NT2/D1 (cell line): ENCODE measurements at regions not wholly inside any gene's neighbourhood (a gene's known extent, or its start where the extent isn't known, plus 50 kb on each side); places are given as distances from the start of the nearest gene placed in this dataset.

Experiments used
- DNase-seq: peaks from one replicate; pipeline ENCODE4 v3.0.0-alpha.2; 2011; ENCODE audit warnings: low read depth, low spot score
- H3K27me3 ChIP-seq: 2 replicates; pipeline ENCODE4 v1.6.0; 2011; ENCODE audit warnings: mild to moderate bottlenecking; ENCODE audit not compliant: insufficient read length, insufficient read depth
- H3K36me3 ChIP-seq: 2 replicates; pipeline ENCODE4 v1.6.1; 2011; ENCODE audit warnings: mild to moderate bottlenecking, low read length, mixed read lengths; ENCODE audit not compliant: insufficient read depth, insufficient read length
- H3K4me1 ChIP-seq: 2 replicates; pipeline ENCODE4 v1.5.1; 2011; ENCODE audit not compliant: insufficient read depth, insufficient read length
- H3K4me3 ChIP-seq: 2 replicates; pipeline ENCODE4 v1.5.1; 2011; ENCODE audit warnings: low read depth; ENCODE audit not compliant: insufficient read length
- H3K9ac ChIP-seq: 2 replicates; pipeline ENCODE4 v1.6.0; 2011; ENCODE audit warnings: low read depth; ENCODE audit not compliant: insufficient read length
- H3K9me3 ChIP-seq: 2 replicates; pipeline ENCODE4 v1.5.1; 2011; ENCODE audit warnings: mild to moderate bottlenecking, low read length; ENCODE audit not compliant: insufficient read depth
- SUZ12 ChIP-seq: IDR thresholded peaks from 2 replicates; pipeline ENCODE4 v1.6.1; 2011; ENCODE audit not compliant: insufficient read length, insufficient read depth; ENCODE audit errors: extremely low read depth
- YY1 ChIP-seq: IDR thresholded peaks from 2 replicates; pipeline ENCODE4 v1.6.1; 2011; ENCODE audit not compliant: insufficient read length, insufficient read depth
- ZNF274 ChIP-seq: IDR thresholded peaks from 2 replicates; pipeline ENCODE4 v1.6.1; 2011; ENCODE audit warnings: mild to moderate bottlenecking, low read depth, low read length

DNA sequence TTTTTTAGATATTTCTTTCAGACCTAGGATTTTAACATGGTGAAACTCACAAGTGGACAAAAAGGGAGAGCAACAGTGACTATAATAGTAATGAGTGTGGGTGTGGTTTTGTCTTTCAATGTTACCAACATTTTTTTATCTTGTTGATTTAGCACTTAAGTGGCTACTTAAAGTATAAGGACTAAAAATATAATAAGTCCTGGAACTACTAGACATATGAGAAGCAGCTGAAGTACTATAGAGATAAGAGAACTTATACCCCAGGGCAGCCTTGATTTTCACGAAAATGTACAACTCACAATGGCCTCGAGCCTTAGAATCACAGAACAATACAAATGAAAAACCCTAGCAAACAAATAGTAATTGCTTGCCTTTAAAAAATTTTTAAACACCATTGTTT lies 1151.8 kb downstream of the TYW1 start:
- Histone ChIP-seq H3K9me3 (peaks cover under 1% of the 10 kb centered on the region; the same call in 1 of the 2 replicates), H3K36me3 (no peaks in the 10 kb centered on the region), H3K9ac (no peak overlapping the region), H3K27me3 (no peaks in the 10 kb centered on the region), H3K4me3 (no peak overlapping the region), H3K4me1 (no peaks in the 10 kb centered on the region)
- DNase-seq = no peak
- TF ChIP-seq ZNF274 (no peak), YY1 (no peak)

GRCh38 chr7:68152205-68152604 lies 1155.6 kb downstream of the TYW1 start:
- 0 out of 2 replicates have a peak, but pooled peaks cover 3% of the 10 kb centered on the region for H3K9me3 ChIP-seq
- no peaks in the 10 kb centered on the region for H3K27me3 ChIP-seq
- no peaks in the 10 kb centered on the region for H3K4me1 ChIP-seq
- no peak overlapping the region for H3K9ac ChIP-seq
- TF ChIP-seq ZNF274 (no peak), SUZ12 (no peak), YY1 (no peak)
- no peak for DNase-seq
- no peak overlapping the region for H3K4me3 ChIP-seq
- H3K36me3 ChIP-seq = no peaks in the 10 kb centered on the region

DNA sequence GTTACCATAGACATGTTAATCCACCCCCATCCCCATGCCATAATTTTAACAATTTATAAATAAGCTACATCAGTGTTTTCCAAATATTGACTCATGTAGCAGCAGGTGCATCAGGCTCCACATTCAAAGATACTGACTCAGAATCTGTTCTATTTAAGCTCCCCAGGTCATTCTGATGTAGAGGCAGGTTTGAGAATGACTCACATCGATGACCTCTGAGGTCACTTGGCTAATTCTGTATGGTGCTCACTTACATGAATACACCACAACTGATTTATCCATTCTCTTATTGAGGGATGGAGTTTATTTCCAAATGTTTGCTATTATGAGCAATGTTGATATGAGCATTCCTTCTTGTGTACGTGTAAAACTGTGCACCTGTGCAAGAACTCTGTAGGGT lies 1159.0 kb downstream of the TYW1 start:
- Histone ChIP-seq H3K27me3 (no peaks in the 10 kb centered on the region), H3K4me3 (no peak overlapping the region), H3K9ac (no peak overlapping the region), H3K9me3 (0 out of 2 replicates have a peak, but pooled peaks cover 3% of the 10 kb centered on the region), H3K4me1 (no peaks in the 10 kb centered on the region), H3K36me3 (no peaks in the 10 kb centered on the region)
- TF ChIP-seq YY1 (no peak), SUZ12 (no peak), ZNF274 (no peak)
- no peak for DNase-seq

DNA sequence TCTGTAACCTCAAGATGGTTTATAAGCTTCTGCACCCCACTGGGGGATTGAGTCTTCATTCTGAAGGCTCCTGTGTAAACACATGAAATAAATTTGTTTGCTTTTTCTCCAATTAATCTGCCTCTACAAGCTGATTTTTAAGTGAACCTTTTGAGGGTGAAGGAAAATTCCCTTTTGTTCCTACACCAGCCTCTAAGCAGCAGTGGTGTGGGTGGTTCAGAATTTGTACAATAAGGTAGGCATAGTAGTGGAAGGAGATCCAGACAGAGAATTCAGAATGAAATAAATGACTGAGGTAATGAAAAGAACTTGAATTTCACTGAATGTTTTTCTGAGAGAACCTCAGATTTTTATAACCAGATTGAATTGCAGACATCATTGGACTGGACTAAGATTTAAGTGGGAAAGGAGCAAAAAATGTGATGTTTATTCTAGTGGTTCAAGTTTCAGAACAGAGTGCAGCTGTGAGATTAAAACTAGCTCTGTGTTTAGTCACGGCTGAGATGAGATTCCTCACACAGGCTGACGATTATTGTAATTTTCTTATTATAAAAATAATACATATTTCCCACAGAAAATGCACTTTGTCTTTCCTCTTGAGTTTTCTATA lies 1162.2 kb downstream of the TYW1 start:
- DNase-seq = no peak
- H3K4me1 ChIP-seq = no peaks in the 10 kb centered on the region
- TF ChIP-seq SUZ12 (no peak), YY1 (no peak), ZNF274 (no peak)
- H3K27me3 ChIP-seq = no peaks in the 10 kb centered on the region
- 0 out of 2 replicates have a peak, but pooled peaks cover 3% of the 10 kb centered on the region for H3K9me3 ChIP-seq
- no peaks in the 10 kb centered on the region for H3K36me3 ChIP-seq
- no peak overlapping the region for H3K9ac ChIP-seq
- H3K4me3 ChIP-seq = no peak overlapping the region

- H3K27me3 ChIP-seq = no peaks in the 10 kb centered on the region
- TF ChIP-seq YY1 (no peak), ZNF274 (no peak), SUZ12 (no peak)
- no peak overlapping the region for H3K4me3 ChIP-seq
- H3K4me1 ChIP-seq = no peaks in the 10 kb centered on the region
- H3K9me3 ChIP-seq = no peaks in the 10 kb centered on the region
- no peak for DNase-seq
- H3K9ac ChIP-seq = no peak overlapping the region
- no peaks in the 10 kb centered on the region for H3K36me3 ChIP-seq
These were observed 1166.1 kb downstream of the TYW1 start for GRCh38 chr7:68162712-68163111.

DNA sequence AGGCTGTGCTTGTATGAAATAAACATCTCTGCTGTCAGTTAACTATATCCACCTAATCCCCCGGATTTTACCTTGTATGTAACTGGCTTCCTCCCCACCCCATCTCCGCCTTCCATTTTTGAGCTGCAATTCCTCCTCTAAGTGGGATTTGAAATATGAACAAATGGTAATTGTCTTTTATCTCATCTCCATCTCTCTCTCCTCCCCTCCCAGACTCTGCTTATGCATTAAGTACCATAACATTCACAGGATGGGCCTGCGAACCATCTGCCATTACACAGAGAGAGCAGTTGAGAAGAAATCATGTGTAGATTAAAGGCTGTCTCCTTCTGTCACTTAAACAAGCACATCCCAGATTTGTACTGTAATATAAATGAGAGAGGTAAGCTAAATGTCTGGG lies 1169.9 kb downstream of the TYW1 start:
- Histone ChIP-seq H3K27me3 (no peaks in the 10 kb centered on the region), H3K4me1 (no peaks in the 10 kb centered on the region), H3K9me3 (no peaks in the 10 kb centered on the region), H3K9ac (no peak overlapping the region), H3K4me3 (no peak overlapping the region), H3K36me3 (no peaks in the 10 kb centered on the region)
- TF ChIP-seq SUZ12 = no peak
- TF ChIP-seq YY1 = no peak
- no peak for DNase-seq

GRCh38 chr7:68173513-68173912 lies 1176.9 kb downstream of the TYW1 start:
- Histone ChIP-seq H3K27me3 (no peaks in the 10 kb centered on the region), H3K36me3 (no peaks in the 10 kb centered on the region), H3K9me3 (no peaks in the 10 kb centered on the region), H3K9ac (no peak overlapping the region), H3K4me3 (no peak overlapping the region), H3K4me1 (no peaks in the 10 kb centered on the region)
- no peak for DNase-seq
- TF ChIP-seq ZNF274 (no peak), SUZ12 (no peak), YY1 (no peak)
